SK-N-SH (cell line): ENCODE measurements at regions not wholly inside any gene's neighbourhood (a gene's known extent, or its start where the extent isn't known, plus 50 kb on each side); places are given as distances from the start of the nearest gene placed in this dataset.

Experiments used
- CTCF ChIA-PET: fragments of 300-600, 350-600 bp; formaldehyde crosslinking; extraction: SDS; loops from one replicate; lab custom pipeline; 2021; lab: Yijun Ruan, JAX
- POLR2A ChIA-PET: fragments of 350-600 bp; sonication (Branson Sonifier 250); formaldehyde crosslinking; extraction: SDS; loops from one replicate; lab custom pipeline; 2020; ENCODE audit warnings: antibody characterized with exemption, inconsistent platforms; lab: Yijun Ruan, JAX
- DNase-seq: peaks from one replicate; pipeline ENCODE4 v3.0.0; 2012
- H2AFZ ChIP-seq: fragments of 200-600 bp; sonication (generic); 2 replicates; pipeline ENCODE4 v1.8.1; 2016; ENCODE audit warnings: antibody characterized with exemption, mild to moderate bottlenecking, low read depth
- H3F3A ChIP-seq: fragments of 200-600 bp; sonication (generic); replicated peaks from 2 replicates; pipeline ENCODE3; 2016; ENCODE audit warnings: antibody characterized with exemption, mild to moderate bottlenecking; ENCODE audit not compliant: insufficient read depth
- H3K27ac ChIP-seq, 2 experiments: fragments of 200-500 bp in 1 of 2; fragments of 200-600 bp in 1 of 2; sonication (Bioruptor generic) in 1 of 2; sonication (generic), shearing (Covaris generic) in 1 of 2; 2 replicates each; pipeline versions ENCODE4 v1.5.1 to v1.6.1; 2014 to 2016; ENCODE audit warnings: low read depth in 2 of 2, inconsistent platforms in 1 of 2, low read length in 1 of 2, mild to moderate bottlenecking in 1 of 2, mixed read lengths in 1 of 2
- H3K27me3 ChIP-seq: fragments of 200-600 bp; sonication (generic), shearing (Covaris generic); 2 replicates; pipeline ENCODE4 v1.6.1; 2016; ENCODE audit warnings: mixed run types; ENCODE audit not compliant: insufficient read depth
- H3K36me3 ChIP-seq, 2 experiments: fragments of 200-500 bp in 1 of 2; fragments of 200-600 bp in 1 of 2; sonication (Bioruptor generic) in 1 of 2; sonication (generic) in 1 of 2; replicated peaks in 1 of 2; 2 replicates each; pipeline versions ENCODE3 to v1.5.1; 2014 to 2016; ENCODE audit warnings: low read length in 1 of 2, mild to moderate bottlenecking in 1 of 2; ENCODE audit not compliant: insufficient read depth in 2 of 2, control insufficient read depth in 1 of 2
- H3K4me1 ChIP-seq, 2 experiments: fragments of 200-500 bp in 1 of 2; fragments of 200-600 bp in 1 of 2; sonication (Bioruptor generic) in 1 of 2; sonication (generic), shearing (Covaris generic) in 1 of 2; 2 replicates each; pipeline versions ENCODE4 v1.5.1 to v1.6.1; 2014 to 2016; ENCODE audit warnings: low read depth in 1 of 2, low read length in 1 of 2, mixed run types in 1 of 2; ENCODE audit not compliant: insufficient read depth in 2 of 2, control insufficient read depth in 1 of 2
- H3K4me2 ChIP-seq: fragments of 200-600 bp; sonication (generic), shearing (Covaris generic); 2 replicates; pipeline ENCODE4 v1.6.1; 2017; ENCODE audit warnings: mixed run types
- H3K4me3 ChIP-seq, 2 experiments: fragments of 200-500 bp in 1 of 2; fragments of 200-600 bp in 1 of 2; sonication (Bioruptor generic) in 1 of 2; sonication (generic), shearing (Covaris generic) in 1 of 2; 2 replicates each; pipeline versions ENCODE4 v1.5.1 to v1.8.1; 2014 to 2016; ENCODE audit warnings: low read depth in 2 of 2, inconsistent platforms in 1 of 2, low read length in 1 of 2, mild to moderate bottlenecking in 1 of 2, mixed read lengths in 1 of 2, moderate library complexity in 1 of 2
- H3K79me2 ChIP-seq: fragments of 200-600 bp; sonication (generic); 2 replicates; pipeline ENCODE4 v1.8.1; 2017; ENCODE audit warnings: mild to moderate bottlenecking; ENCODE audit not compliant: insufficient read depth
- H3K9ac ChIP-seq: fragments of 200-600 bp; sonication (generic); 2 replicates; pipeline ENCODE4 v1.6.1; 2017; ENCODE audit warnings: mixed run types
- H3K9me2 ChIP-seq: fragments of 200-600 bp; sonication (generic); 2 replicates; pipeline ENCODE4 v1.6.1; 2017; ENCODE audit warnings: mixed run types
- H3K9me3 ChIP-seq: fragments of 200-600 bp; sonication (generic); 2 replicates; pipeline ENCODE4 v1.6.1; 2017; ENCODE audit warnings: mixed run types, mild to moderate bottlenecking, moderate library complexity
- H4K20me1 ChIP-seq: fragments of 200-600 bp; sonication (generic); 2 replicates; pipeline ENCODE4 v1.6.1; 2017; ENCODE audit warnings: mild to moderate bottlenecking, mixed run types; ENCODE audit not compliant: insufficient read depth
- CHD2 ChIP-seq: fragments of 150-350 bp; IDR thresholded peaks from 2 replicates; pipeline ENCODE4 v1.6.1; 2018; ENCODE audit warnings: low read length; ENCODE audit not compliant: partially characterized antibody
- EP300 ChIP-seq, 2 experiments: IDR thresholded peaks; 2 replicates each; pipeline versions ENCODE4 v1.4.0 to v1.6.1; 2012; ENCODE audit warnings: borderline replicate concordance in 1 of 2, low read depth in 1 of 2, low read length in 1 of 2
- EZH2phosphoT487 ChIP-seq: fragments of 200-600 bp; sonication (generic); IDR thresholded peaks from 2 replicates; pipeline ENCODE4 v1.6.1; 2017; ENCODE audit warnings: low read depth, mixed run types, mild to moderate bottlenecking, antibody characterized with exemption, moderate library complexity, borderline replicate concordance
- FOSL2 ChIP-seq: IDR thresholded peaks from 2 replicates; pipeline ENCODE4 v1.4.0; 2012; ENCODE audit warnings: low read depth, mild to moderate bottlenecking, moderate library complexity, borderline replicate concordance
- FOXM1 ChIP-seq: IDR thresholded peaks from 2 replicates; pipeline ENCODE4 v1.4.0; 2012; ENCODE audit warnings: low read depth, mild to moderate bottlenecking
- GABPA ChIP-seq: IDR thresholded peaks from 2 replicates; pipeline ENCODE4 v1.4.0; 2012; ENCODE audit warnings: low read depth, mild to moderate bottlenecking
- GATA2 ChIP-seq: sonication (generic); formaldehyde crosslinking; IDR thresholded peaks from 2 replicates; pipeline ENCODE4 v1.5.0; 2020; ENCODE audit warnings: mild to moderate bottlenecking, missing genetic modification reagents
- MEF2A ChIP-seq: IDR thresholded peaks from 2 replicates; pipeline ENCODE4 v1.4.0; 2012; ENCODE audit warnings: low read depth, borderline replicate concordance
- MXI1 ChIP-seq: IDR thresholded peaks from 2 replicates; pipeline ENCODE4 v1.6.1; 2012; ENCODE audit warnings: mild to moderate bottlenecking, low read depth, low read length, improper control_type of control experiment
- NRF1 ChIP-seq: IDR thresholded peaks from 2 replicates; pipeline ENCODE4 v1.6.1; 2012; ENCODE audit warnings: low read depth, mild to moderate bottlenecking, low read length
- PBX3 ChIP-seq: IDR thresholded peaks from 2 replicates; pipeline ENCODE4; 2012
- POLR2AphosphoS5 ChIP-seq: IDR thresholded peaks from 2 replicates; pipeline ENCODE4 v1.6.1; 2012; ENCODE audit warnings: low read depth, low read length
- REST ChIP-seq: IDR thresholded peaks from 2 replicates; pipeline ENCODE4 v1.6.1; 2012; ENCODE audit warnings: mild to moderate bottlenecking, low read depth, low read length, moderate library complexity
- RXRA ChIP-seq: IDR thresholded peaks from 2 replicates; pipeline ENCODE4 v1.4.0; 2012; ENCODE audit warnings: low read depth, mild to moderate bottlenecking, borderline replicate concordance
- SIN3A ChIP-seq: IDR thresholded peaks from 2 replicates; pipeline ENCODE4 v1.6.1; 2012; ENCODE audit warnings: low read depth, mild to moderate bottlenecking, low read length, moderate library complexity, borderline replicate concordance
- SMC3 ChIP-seq: IDR thresholded peaks from 2 replicates; pipeline ENCODE4 v1.6.1; 2012; ENCODE audit warnings: low read depth, low read length, improper control_type of control experiment
- TEAD4 ChIP-seq: IDR thresholded peaks from 2 replicates; pipeline ENCODE4 v1.4.0; 2012; ENCODE audit warnings: mild to moderate bottlenecking, borderline replicate concordance; ENCODE audit not compliant: insufficient read depth
- USF2 ChIP-seq: fragments of 150-350 bp; IDR thresholded peaks from 2 replicates; pipeline ENCODE4 v1.6.1; 2017; ENCODE audit warnings: antibody characterized with exemption, low read length, low read depth, borderline replicate concordance
- YY1 ChIP-seq: IDR thresholded peaks from 2 replicates; pipeline ENCODE4 v1.4.0; 2012; ENCODE audit warnings: low read depth, mild to moderate bottlenecking
- ZBTB33 ChIP-seq: IDR thresholded peaks from 2 replicates; pipeline ENCODE4 v1.4.0; 2012; ENCODE audit warnings: low read depth, borderline replicate concordance
- WGBS: methylation state at CpG from one replicate; pipeline ENCODE4 v1.1.6; 2017; ENCODE audit warnings: low lambda C conversion rate; 5-methylcytosine and 5-hydroxymethylcytosine counted together

- TF ChIP-seq GABPA, result no peak
- no peak for TF ChIP-seq TEAD4
- TF ChIP-seq POLR2AphosphoS5, result no peak
- no peak for TF ChIP-seq MXI1
- TF ChIP-seq MEF2A, result no peak
- TF ChIP-seq PBX3, result no peak
- TF ChIP-seq GATA2 (CRISPR knock-in tag), result no peak
- no peak for TF ChIP-seq RXRA
- no peak for TF ChIP-seq SIN3A
- TF ChIP-seq USF2, result no peak
- TF ChIP-seq FOSL2, result no peak
- TF ChIP-seq CHD2, result no peak
- TF ChIP-seq NRF1, result no peak
- no peak for TF ChIP-seq FOXM1
- TF ChIP-seq REST, result no peak
- TF ChIP-seq ZBTB33, result no peak
- no peak for TF ChIP-seq EZH2phosphoT487
- TF ChIP-seq EP300 (IDR thresholded peaks at IDR 0.05; ENCODE audit: borderline replicate concordance in 1 of 2, low read depth in 1 of 2, low read length in 1 of 2), result no peak
- TF ChIP-seq YY1, result no peak
- TF ChIP-seq SMC3, result no peak
- Histone ChIP-seq H3K9me3 (no peaks in the 10 kb centered on the region), H3K9ac (no peak overlapping the region), H3F3A (peaks cover 3% of the 10 kb centered on the region), H3K4me2 (no peak overlapping the region), H3K4me3 (no peak overlapping the region), H3K79me2 (no peaks in the 10 kb centered on the region; the same call in 1 of the 2 replicates), H3K27ac (no peak overlapping the region), H3K9me2 (no peaks in the 10 kb centered on the region), H3K36me3 (no peaks in the 10 kb centered on the region), H3K4me1 (no peaks in the 10 kb centered on the region), H4K20me1 (no peaks in the 10 kb centered on the region), H3K27me3 (no peaks in the 10 kb centered on the region), H2AFZ (no peak overlapping the region)
- ChIA-PET POLR2A (no interaction called here), CTCF (no interaction called here)
- DNase-seq, result no peak
- 65% methylated on average over 4 of the region's 4 CpGs for WGBS
Observed at GRCh38 chr3:103437883-103438282, 1003.1 kb downstream of the ZPLD1 start.
